ENCODE measurements at regions not wholly inside any gene's neighbourhood (a gene's known extent, or its start where the extent isn't known, plus 50 kb on each side); places are given as distances from the start of the nearest gene placed in this dataset.

GRCh38 chr11:43197379-43197778, 114.4 kb upstream of the API5 start:
- H3K9me3 ChIP-seq (ENCODE audit: insufficient read depth, low read depth, low read length) = no peaks in the 10 kb centered on the region
- no peak overlapping the region for H3K14ac ChIP-seq (ENCODE audit: low read length)
- WGBS (ENCODE audit: extremely low coverage, insufficient coverage, insufficient read length) = no CpG with 5 or more reads among the region's 1 CpG
- H2BK120ac ChIP-seq (ENCODE audit: insufficient read depth, low read length, poor library complexity) = no peak overlapping the region
- H3K4me1 ChIP-seq (ENCODE audit: control insufficient read depth in 1 of 2, insufficient read depth in 2 of 2, low read length in 2 of 2) = no peaks in the 10 kb centered on the region
- H2BK12ac ChIP-seq (ENCODE audit: low read length) = no peak overlapping the region
- no peaks in the 10 kb centered on the region for H3K79me2 ChIP-seq (ENCODE audit: control insufficient read depth, insufficient read depth, low read length, poor library complexity)
- H4K91ac ChIP-seq (ENCODE audit: low read depth, low read length) = no peak overlapping the region
- H3K23ac ChIP-seq (ENCODE audit: low read length) = no peak overlapping the region
- no peak overlapping the region for H3K18ac ChIP-seq (ENCODE audit: low read length)
- H4K8ac ChIP-seq (ENCODE audit: low read depth, low read length) = no peak overlapping the region
- H4K12ac ChIP-seq (ENCODE audit: low read depth, low read length) = no peak overlapping the region
- H3K9ac ChIP-seq (ENCODE audit: low read length) = no peak overlapping the region
- no peaks in the 10 kb centered on the region for H3K36me3 ChIP-seq (ENCODE audit: control insufficient read depth in 1 of 2, insufficient read depth in 2 of 2, low read length in 2 of 2)
- H3K4me3 ChIP-seq (ENCODE audit: low read depth, low read length) = no peak overlapping the region
- H2BK5ac ChIP-seq (ENCODE audit: low read depth, low read length, poor library complexity) = no peak overlapping the region
- no peak overlapping the region for H3K27ac ChIP-seq (ENCODE audit: low read depth, low read length)
- no peak overlapping the region for H3K4ac ChIP-seq (ENCODE audit: low read depth, low read length)
- DNase-seq = no peak
- no peaks in the 10 kb centered on the region for H3K79me1 ChIP-seq (ENCODE audit: low read length)
- no peak overlapping the region for H2AK5ac ChIP-seq (ENCODE audit: low read length)
- H3K27me3 ChIP-seq (ENCODE audit: insufficient read depth, low read length) = no peaks in the 10 kb centered on the region
- H3K4me2 ChIP-seq (ENCODE audit: low read length) = no peak overlapping the region
- no peak overlapping the region for H2AFZ ChIP-seq (ENCODE audit: insufficient read depth, low read length, poor library complexity)

DNA sequence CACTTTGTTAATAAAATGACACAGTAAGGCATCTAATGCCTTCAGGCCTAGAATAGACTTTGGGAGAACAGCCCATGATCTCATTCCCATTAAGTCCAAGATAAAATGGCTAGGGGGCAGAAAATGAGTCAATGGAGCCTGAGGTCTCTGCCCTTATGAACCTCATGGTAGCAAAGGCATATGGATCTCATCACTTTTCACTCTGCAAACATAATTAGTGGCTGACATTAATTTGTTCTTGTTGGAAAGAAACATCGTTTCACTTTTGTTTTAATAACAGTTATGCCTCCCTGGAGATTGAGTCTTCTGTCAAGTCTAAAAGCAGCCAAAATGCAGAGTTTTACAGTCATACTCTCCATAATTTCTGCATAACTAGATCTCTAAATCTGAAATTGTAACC, 111.8 kb upstream of the API5 start:
- no peaks in the 10 kb centered on the region for H3K9me3 ChIP-seq (ENCODE audit: insufficient read depth, low read depth, low read length)
- no peak overlapping the region for H3K4ac ChIP-seq (ENCODE audit: low read depth, low read length)
- H3K18ac ChIP-seq (ENCODE audit: low read length) = no peak overlapping the region
- H3K4me1 ChIP-seq (ENCODE audit: control insufficient read depth in 1 of 2, insufficient read depth in 2 of 2, low read length in 2 of 2) = no peaks in the 10 kb centered on the region
- H3K9ac ChIP-seq (ENCODE audit: low read length) = no peak overlapping the region
- no peak overlapping the region for H2BK120ac ChIP-seq (ENCODE audit: insufficient read depth, low read length, poor library complexity)
- no peak overlapping the region for H4K12ac ChIP-seq (ENCODE audit: low read depth, low read length)
- no peak overlapping the region for H2BK5ac ChIP-seq (ENCODE audit: low read depth, low read length, poor library complexity)
- no peak overlapping the region for H2AK5ac ChIP-seq (ENCODE audit: low read length)
- no peaks in the 10 kb centered on the region for H3K27me3 ChIP-seq (ENCODE audit: insufficient read depth, low read length)
- H3K4me2 ChIP-seq (ENCODE audit: low read length) = no peak overlapping the region
- no peak for DNase-seq
- H2AFZ ChIP-seq (ENCODE audit: insufficient read depth, low read length, poor library complexity) = no peak overlapping the region
- no peak overlapping the region for H3K23ac ChIP-seq (ENCODE audit: low read length)
- H3K79me2 ChIP-seq (ENCODE audit: control insufficient read depth, insufficient read depth, low read length, poor library complexity) = no peaks in the 10 kb centered on the region
- H3K14ac ChIP-seq (ENCODE audit: low read length) = no peak overlapping the region
- no peak overlapping the region for H3K27ac ChIP-seq (ENCODE audit: low read depth, low read length)
- no peak overlapping the region for H2BK12ac ChIP-seq (ENCODE audit: low read length)
- no peaks in the 10 kb centered on the region for H3K79me1 ChIP-seq (ENCODE audit: low read length)
- no CpG with 5 or more reads among the region's 1 CpG for WGBS (ENCODE audit: extremely low coverage, insufficient coverage, insufficient read length)
- H3K36me3 ChIP-seq (ENCODE audit: control insufficient read depth in 1 of 2, insufficient read depth in 2 of 2, low read length in 2 of 2) = no peaks in the 10 kb centered on the region
- no peak overlapping the region for H4K8ac ChIP-seq (ENCODE audit: low read depth, low read length)
- H3K4me3 ChIP-seq (ENCODE audit: low read depth, low read length) = no peak overlapping the region
- H4K91ac ChIP-seq (ENCODE audit: low read depth, low read length) = no peak overlapping the region

DNA sequence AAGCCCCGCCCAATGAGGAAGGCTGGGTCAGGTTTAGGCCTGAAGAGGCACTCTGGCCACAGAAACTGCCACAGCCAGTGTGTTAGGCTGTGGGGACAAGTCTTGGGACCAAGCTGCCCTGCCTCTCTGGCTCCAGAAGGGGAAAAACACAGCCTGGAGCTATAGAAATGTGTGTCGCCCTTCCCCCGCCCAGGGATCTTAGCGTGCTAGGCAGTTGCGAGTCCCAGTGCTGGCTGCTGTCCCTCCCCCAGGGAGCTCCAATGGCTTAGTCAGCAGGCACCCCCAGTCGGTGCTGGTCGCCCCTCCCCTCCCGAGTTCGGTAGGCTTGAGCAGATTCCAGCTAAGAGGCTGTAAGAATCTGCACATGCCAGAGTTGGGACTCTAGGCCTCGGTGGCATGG, 99.5 kb upstream of the API5 start:
- Histone ChIP-seq H3K79me2 (ENCODE audit: control insufficient read depth, insufficient read depth, low read length, poor library complexity) (no peaks in the 10 kb centered on the region), H3K14ac (ENCODE audit: low read length) (no peak overlapping the region), H2AFZ (ENCODE audit: insufficient read depth, low read length, poor library complexity) (no peak overlapping the region), H3K4me1 (ENCODE audit: control insufficient read depth in 1 of 2, insufficient read depth in 2 of 2, low read length in 2 of 2) (no peaks in the 10 kb centered on the region), H3K79me1 (ENCODE audit: low read length) (no peaks in the 10 kb centered on the region), H2BK12ac (ENCODE audit: low read length) (no peak overlapping the region), H3K23ac (ENCODE audit: low read length) (no peak overlapping the region), H3K4me2 (ENCODE audit: low read length) (no peak overlapping the region), H2AK5ac (ENCODE audit: low read length) (no peak overlapping the region), H4K8ac (ENCODE audit: low read depth, low read length) (no peak overlapping the region), H3K27me3 (ENCODE audit: insufficient read depth, low read length) (no peaks in the 10 kb centered on the region), H3K9ac (ENCODE audit: low read length) (no peak overlapping the region), H3K9me3 (ENCODE audit: insufficient read depth, low read depth, low read length) (peaks cover 2% of the 10 kb centered on the region), H3K18ac (ENCODE audit: low read length) (no peak overlapping the region), H3K4me3 (ENCODE audit: low read depth, low read length) (no peak overlapping the region), H4K91ac (ENCODE audit: low read depth, low read length) (no peak overlapping the region), H3K4ac (ENCODE audit: low read depth, low read length) (no peak overlapping the region), H2BK120ac (ENCODE audit: insufficient read depth, low read length, poor library complexity) (no peak overlapping the region), H4K12ac (ENCODE audit: low read depth, low read length) (no peak overlapping the region), H3K36me3 (ENCODE audit: control insufficient read depth in 1 of 2, insufficient read depth in 2 of 2, low read length in 2 of 2) (no peaks in the 10 kb centered on the region), H2BK5ac (ENCODE audit: low read depth, low read length, poor library complexity) (no peak overlapping the region), H3K27ac (ENCODE audit: low read depth, low read length) (no peak overlapping the region)
- no CpG with 5 or more reads among the region's 10 CpGs for WGBS (ENCODE audit: extremely low coverage, insufficient coverage, insufficient read length)
- DNase-seq = no peak

DNA sequence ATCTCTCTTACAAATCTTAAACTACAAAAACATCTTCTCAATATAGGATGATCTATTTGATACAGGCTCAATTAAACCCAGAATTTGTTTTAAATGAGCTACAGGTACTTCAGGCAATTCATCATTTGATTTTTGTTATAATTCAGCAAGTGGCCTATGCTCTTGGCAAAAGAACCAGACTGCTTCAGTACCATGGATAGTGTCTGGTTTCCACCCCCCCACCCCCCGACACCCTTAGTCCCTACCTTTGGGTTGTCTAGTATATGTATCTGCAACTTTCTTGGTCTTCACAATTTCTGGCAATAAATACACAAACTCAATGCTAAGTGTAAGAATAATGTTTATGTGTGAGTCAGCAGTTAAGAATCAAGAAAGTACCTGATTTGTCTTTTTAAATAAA, 97.3 kb upstream of the API5 start:
- Histone ChIP-seq H3K36me3 (ENCODE audit: control insufficient read depth in 1 of 2, insufficient read depth in 2 of 2, low read length in 2 of 2) (no peaks in the 10 kb centered on the region), H2BK12ac (ENCODE audit: low read length) (no peak overlapping the region), H3K18ac (ENCODE audit: low read length) (no peak overlapping the region), H3K79me2 (ENCODE audit: control insufficient read depth, insufficient read depth, low read length, poor library complexity) (no peaks in the 10 kb centered on the region), H2BK5ac (ENCODE audit: low read depth, low read length, poor library complexity) (no peak overlapping the region), H4K91ac (ENCODE audit: low read depth, low read length) (no peak overlapping the region), H3K4me2 (ENCODE audit: low read length) (no peak overlapping the region), H2BK120ac (ENCODE audit: insufficient read depth, low read length, poor library complexity) (no peak overlapping the region), H3K79me1 (ENCODE audit: low read length) (no peaks in the 10 kb centered on the region), H3K4ac (ENCODE audit: low read depth, low read length) (no peak overlapping the region), H3K27ac (ENCODE audit: low read depth, low read length) (no peak overlapping the region), H3K4me1 (ENCODE audit: control insufficient read depth in 1 of 2, insufficient read depth in 2 of 2, low read length in 2 of 2) (no peaks in the 10 kb centered on the region), H4K8ac (ENCODE audit: low read depth, low read length) (no peak overlapping the region), H3K9ac (ENCODE audit: low read length) (no peak overlapping the region), H3K23ac (ENCODE audit: low read length) (no peak overlapping the region), H2AFZ (ENCODE audit: insufficient read depth, low read length, poor library complexity) (no peak overlapping the region), H4K12ac (ENCODE audit: low read depth, low read length) (no peak overlapping the region), H3K14ac (ENCODE audit: low read length) (no peak overlapping the region), H3K4me3 (ENCODE audit: low read depth, low read length) (no peak overlapping the region), H3K27me3 (ENCODE audit: insufficient read depth, low read length) (no peaks in the 10 kb centered on the region), H3K9me3 (ENCODE audit: insufficient read depth, low read depth, low read length) (peaks cover 2% of the 10 kb centered on the region), H2AK5ac (ENCODE audit: low read length) (no peak overlapping the region)
- WGBS (ENCODE audit: extremely low coverage, insufficient coverage, insufficient read length) = no CpG with 5 or more reads among the region's 1 CpG
- DNase-seq = no peak
